SK-N-MC (cell line): ENCODE measurements at regions not wholly inside any gene's neighbourhood (a gene's known extent, or its start where the extent isn't known, plus 50 kb on each side); places are given as distances from the start of the nearest gene placed in this dataset.

ENCODE experiments used
- DNase-seq: peaks from one replicate; pipeline ENCODE4 v3.0.0-alpha.2; 2011; ENCODE audit warnings: low read depth, low spot score
- H3K27ac ChIP-seq: fragments of 200-600 bp; sonication (generic); 2 replicates; pipeline ENCODE4 v1.5.1; 2016; ENCODE audit warnings: mixed run types
- H3K36me3 ChIP-seq: fragments of 200-600 bp; sonication (generic); 2 replicates; pipeline ENCODE4 v1.6.1; 2017; ENCODE audit warnings: antibody characterized with exemption, low read length, mixed read lengths; ENCODE audit not compliant: insufficient read depth
- H3K4me3 ChIP-seq: fragments of 200-600 bp; sonication (generic); 2 replicates; pipeline ENCODE4 v1.5.1; 2016
- H3K9ac ChIP-seq: fragments of 200-600 bp; sonication (generic); 2 replicates; pipeline ENCODE4 v1.8.0; 2017; ENCODE audit warnings: mixed run types, mixed read lengths; ENCODE audit not compliant: insufficient read length
- H3K9me3 ChIP-seq: fragments of 200-600 bp; sonication (generic); 2 replicates; pipeline ENCODE4 v1.6.1; 2017; ENCODE audit warnings: low read depth, mild to moderate bottlenecking, antibody characterized with exemption, low read length, moderate library complexity, mixed read lengths
- EZH2 ChIP-seq: fragments of 200-600 bp; sonication (generic); IDR thresholded peaks from one replicate; pipeline ENCODE4 v1.6.1; 2017; ENCODE audit warnings: antibody characterized with exemption
- FOXP2 ChIP-seq: optimal IDR thresholded peaks from 2 replicates; pipeline ENCODE3; 2011; ENCODE audit warnings: mild to moderate bottlenecking, moderate library complexity; ENCODE audit not compliant: insufficient read depth; ENCODE audit errors: extremely low read length, control extremely low read depth
- POLR2AphosphoS5 ChIP-seq: IDR thresholded peaks from 2 replicates; pipeline ENCODE4 v1.6.1; 2012; ENCODE audit warnings: mild to moderate bottlenecking, low read depth, low read length, borderline replicate concordance

DNA sequence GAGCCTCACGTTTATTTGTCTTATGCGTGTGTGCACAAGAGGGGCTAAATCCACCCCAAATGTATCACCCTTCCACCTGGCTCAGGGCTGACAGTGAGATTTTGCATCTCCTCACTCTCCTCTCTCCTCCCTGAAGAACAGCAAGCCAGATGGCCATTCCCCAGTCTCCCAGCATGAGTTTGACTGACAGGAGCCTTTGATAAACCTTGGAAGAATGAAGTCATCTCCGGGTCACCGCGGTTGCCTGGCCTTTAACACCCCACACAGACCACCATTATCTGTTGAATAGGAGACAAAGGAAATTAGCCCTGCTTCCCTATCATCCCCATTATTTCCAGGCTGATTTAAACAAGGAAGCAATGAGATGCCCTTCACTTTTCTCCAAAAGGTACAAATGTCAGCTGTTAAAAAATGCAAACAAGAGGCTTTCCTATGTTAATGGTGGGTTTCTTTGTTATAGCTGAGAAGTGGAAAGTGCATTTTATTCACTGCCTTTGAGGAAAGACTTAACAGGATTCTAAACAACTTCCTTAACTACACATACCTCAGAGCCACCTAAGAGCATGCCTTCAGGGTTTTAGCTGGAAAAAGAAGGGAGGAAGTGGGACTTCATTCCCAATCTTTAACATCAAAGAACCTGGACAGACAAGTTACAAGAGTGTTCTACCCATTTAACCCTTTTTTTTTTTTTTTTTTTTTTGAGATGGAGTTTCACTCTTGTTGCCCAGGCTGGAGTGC, 524.8 kb upstream of the ID4 start:
- H3K36me3 ChIP-seq = no peaks in the 10 kb centered on the region
- H3K9me3 ChIP-seq = no peaks in the 10 kb centered on the region
- no peak for DNase-seq
- no peak overlapping the region for H3K9ac ChIP-seq
- H3K27ac ChIP-seq = no peak overlapping the region
- H3K4me3 ChIP-seq = no peak overlapping the region
- TF ChIP-seq POLR2AphosphoS5 (no peak), FOXP2 (no peak), EZH2 (no peak)

- H3K27ac ChIP-seq = no peak overlapping the region
- no peaks in the 10 kb centered on the region for H3K9me3 ChIP-seq
- H3K36me3 ChIP-seq = no peaks in the 10 kb centered on the region
- no peak for TF ChIP-seq FOXP2
- TF ChIP-seq EZH2 = no peak
- TF ChIP-seq POLR2AphosphoS5 = no peak
- H3K4me3 ChIP-seq = no peak overlapping the region
- no peak for DNase-seq
- no peak overlapping the region for H3K9ac ChIP-seq
Measured at GRCh38 chr6:19317431-19317986, 519.7 kb upstream of the ID4 start.

GRCh38 chr6:19319005-19319404, 518.2 kb upstream of the ID4 start:
- H3K27ac ChIP-seq = no peak overlapping the region
- no peak overlapping the region for H3K9ac ChIP-seq
- H3K9me3 ChIP-seq = no peaks in the 10 kb centered on the region
- no peak overlapping the region for H3K4me3 ChIP-seq
- no peaks in the 10 kb centered on the region for H3K36me3 ChIP-seq
- DNase-seq = no peak
- TF ChIP-seq FOXP2 = no peak
- no peak for TF ChIP-seq POLR2AphosphoS5
- no peak for TF ChIP-seq EZH2

DNA sequence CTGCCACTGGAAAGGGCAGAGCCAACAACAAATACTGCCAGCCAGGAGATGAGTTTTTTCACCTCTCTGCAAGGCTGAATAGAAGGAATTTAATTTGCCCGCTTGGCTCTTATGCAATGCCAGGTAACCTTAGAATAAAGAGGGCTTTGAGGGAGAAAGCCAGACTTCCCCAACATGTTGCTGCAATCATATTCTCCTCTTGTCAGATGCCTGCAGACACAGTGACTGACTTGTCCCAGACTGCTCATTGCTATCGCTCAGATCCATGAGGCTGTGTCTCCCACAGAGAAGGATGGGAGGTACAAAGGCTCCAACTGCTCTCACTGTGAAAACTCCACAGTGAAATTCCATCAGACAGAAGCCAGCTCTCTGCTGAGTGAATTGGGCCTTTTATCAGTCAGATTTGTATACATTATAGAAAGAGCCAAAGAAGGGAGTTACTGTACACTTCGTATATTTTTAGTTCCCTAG, 517.0 kb upstream of the ID4 start:
- Histone ChIP-seq H3K36me3 (no peaks in the 10 kb centered on the region), H3K9me3 (no peaks in the 10 kb centered on the region), H3K4me3 (no peak overlapping the region), H3K9ac (no peak overlapping the region), H3K27ac (no peak overlapping the region)
- no peak for DNase-seq
- TF ChIP-seq EZH2 (no peak), FOXP2 (no peak), POLR2AphosphoS5 (no peak)

GRCh38 chr6:19322691-19323485, 514.3 kb upstream of the ID4 start:
- Histone ChIP-seq H3K9me3 (no peaks in the 10 kb centered on the region), H3K27ac (no peak overlapping the region), H3K4me3 (no peak overlapping the region), H3K36me3 (no peaks in the 10 kb centered on the region), H3K9ac (no peak overlapping the region)
- TF ChIP-seq FOXP2 (no peak), EZH2 (no peak), POLR2AphosphoS5 (no peak)
- DNase-seq = no peak

GRCh38 chr6:19324376-19324775, 512.8 kb upstream of the ID4 start:
- H3K9me3 ChIP-seq = no peaks in the 10 kb centered on the region
- H3K9ac ChIP-seq = no peak overlapping the region
- no peak for DNase-seq
- H3K4me3 ChIP-seq = no peak overlapping the region
- no peak for TF ChIP-seq FOXP2
- no peak for TF ChIP-seq EZH2
- no peak for TF ChIP-seq POLR2AphosphoS5
- H3K27ac ChIP-seq = no peak overlapping the region
- no peaks in the 10 kb centered on the region for H3K36me3 ChIP-seq

DNA sequence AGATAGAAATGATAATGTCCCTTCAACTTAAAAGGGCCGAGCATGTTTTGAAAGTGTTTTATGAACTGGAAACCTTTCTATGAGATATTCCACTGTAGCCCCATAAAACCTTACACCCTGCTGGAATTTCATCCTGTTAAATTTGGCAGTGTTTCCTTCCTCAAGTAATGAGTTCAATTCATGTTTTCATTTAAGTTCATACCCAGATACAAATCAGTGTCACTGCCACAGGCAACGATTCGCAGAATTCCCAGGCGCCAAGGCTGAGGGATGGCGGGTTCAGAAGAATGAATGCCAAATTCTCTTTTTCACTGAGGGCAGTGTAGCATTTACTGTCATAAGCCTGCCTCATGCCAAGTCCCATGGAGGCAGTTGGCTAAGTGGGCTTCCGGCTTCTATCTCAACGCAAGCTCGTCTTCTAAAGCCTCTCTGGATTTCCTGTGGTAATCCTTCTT, 511.8 kb upstream of the ID4 start:
- peak; percentile 90 for DNase-seq
- H3K9ac ChIP-seq = no peak overlapping the region

GRCh38 chr6:19327241-19327640, 509.9 kb upstream of the ID4 start:
- H3K27ac ChIP-seq = no peak overlapping the region
- H3K4me3 ChIP-seq = no peak overlapping the region
- no peak for DNase-seq
- H3K9me3 ChIP-seq = no peaks in the 10 kb centered on the region
- H3K36me3 ChIP-seq = no peaks in the 10 kb centered on the region
- no peak overlapping the region for H3K9ac ChIP-seq
- TF ChIP-seq EZH2 (no peak), POLR2AphosphoS5 (no peak), FOXP2 (no peak)

More for the DNA sequence above, 511.8 kb upstream of the ID4 start:
- no peaks in the 10 kb centered on the region for H3K36me3 ChIP-seq
- TF ChIP-seq FOXP2 (peak; percentile 28), EZH2 (no peak), POLR2AphosphoS5 (no peak; the same call in 1 of the 2 replicates)
- peak overlapping the region; percentile 43 for H3K4me3 ChIP-seq
- H3K9me3 ChIP-seq = no peaks in the 10 kb centered on the region
- H3K27ac ChIP-seq = peak overlapping the region; percentile 69; the same call in 1 of the 2 replicates
